SK-N-SH (cell line): ENCODE measurements at regions not wholly inside any gene's neighbourhood (a gene's known extent, or its start where the extent isn't known, plus 50 kb on each side); places are given as distances from the start of the nearest gene placed in this dataset.

ENCODE experiments used
- CTCF ChIA-PET: fragments of 300-600, 350-600 bp; formaldehyde crosslinking; extraction: SDS; loops from one replicate; lab custom pipeline; 2021; lab: Yijun Ruan, JAX
- POLR2A ChIA-PET: fragments of 350-600 bp; sonication (Branson Sonifier 250); formaldehyde crosslinking; extraction: SDS; loops from one replicate; lab custom pipeline; 2020; ENCODE audit warnings: antibody characterized with exemption, inconsistent platforms; lab: Yijun Ruan, JAX
- DNase-seq: peaks from one replicate; pipeline ENCODE4 v3.0.0; 2012
- H2AFZ ChIP-seq: fragments of 200-600 bp; sonication (generic); 2 replicates; pipeline ENCODE4 v1.8.1; 2016; ENCODE audit warnings: antibody characterized with exemption, mild to moderate bottlenecking, low read depth
- H3F3A ChIP-seq: fragments of 200-600 bp; sonication (generic); replicated peaks from 2 replicates; pipeline ENCODE3; 2016; ENCODE audit warnings: antibody characterized with exemption, mild to moderate bottlenecking; ENCODE audit not compliant: insufficient read depth
- H3K27ac ChIP-seq, 2 experiments: fragments of 200-500 bp in 1 of 2; fragments of 200-600 bp in 1 of 2; sonication (Bioruptor generic) in 1 of 2; sonication (generic), shearing (Covaris generic) in 1 of 2; 2 replicates each; pipeline versions ENCODE4 v1.5.1 to v1.6.1; 2014 to 2016; ENCODE audit warnings: low read depth in 2 of 2, inconsistent platforms in 1 of 2, low read length in 1 of 2, mild to moderate bottlenecking in 1 of 2, mixed read lengths in 1 of 2
- H3K27me3 ChIP-seq: fragments of 200-600 bp; sonication (generic), shearing (Covaris generic); 2 replicates; pipeline ENCODE4 v1.6.1; 2016; ENCODE audit warnings: mixed run types; ENCODE audit not compliant: insufficient read depth
- H3K36me3 ChIP-seq, 2 experiments: fragments of 200-500 bp in 1 of 2; fragments of 200-600 bp in 1 of 2; sonication (Bioruptor generic) in 1 of 2; sonication (generic) in 1 of 2; replicated peaks in 1 of 2; 2 replicates each; pipeline versions ENCODE3 to v1.5.1; 2014 to 2016; ENCODE audit warnings: low read length in 1 of 2, mild to moderate bottlenecking in 1 of 2; ENCODE audit not compliant: insufficient read depth in 2 of 2, control insufficient read depth in 1 of 2
- H3K4me1 ChIP-seq, 2 experiments: fragments of 200-500 bp in 1 of 2; fragments of 200-600 bp in 1 of 2; sonication (Bioruptor generic) in 1 of 2; sonication (generic), shearing (Covaris generic) in 1 of 2; 2 replicates each; pipeline versions ENCODE4 v1.5.1 to v1.6.1; 2014 to 2016; ENCODE audit warnings: low read depth in 1 of 2, low read length in 1 of 2, mixed run types in 1 of 2; ENCODE audit not compliant: insufficient read depth in 2 of 2, control insufficient read depth in 1 of 2
- H3K4me2 ChIP-seq: fragments of 200-600 bp; sonication (generic), shearing (Covaris generic); 2 replicates; pipeline ENCODE4 v1.6.1; 2017; ENCODE audit warnings: mixed run types
- H3K4me3 ChIP-seq, 2 experiments: fragments of 200-500 bp in 1 of 2; fragments of 200-600 bp in 1 of 2; sonication (Bioruptor generic) in 1 of 2; sonication (generic), shearing (Covaris generic) in 1 of 2; 2 replicates each; pipeline versions ENCODE4 v1.5.1 to v1.8.1; 2014 to 2016; ENCODE audit warnings: low read depth in 2 of 2, inconsistent platforms in 1 of 2, low read length in 1 of 2, mild to moderate bottlenecking in 1 of 2, mixed read lengths in 1 of 2, moderate library complexity in 1 of 2
- H3K79me2 ChIP-seq: fragments of 200-600 bp; sonication (generic); 2 replicates; pipeline ENCODE4 v1.8.1; 2017; ENCODE audit warnings: mild to moderate bottlenecking; ENCODE audit not compliant: insufficient read depth
- H3K9ac ChIP-seq: fragments of 200-600 bp; sonication (generic); 2 replicates; pipeline ENCODE4 v1.6.1; 2017; ENCODE audit warnings: mixed run types
- H3K9me2 ChIP-seq: fragments of 200-600 bp; sonication (generic); 2 replicates; pipeline ENCODE4 v1.6.1; 2017; ENCODE audit warnings: mixed run types
- H3K9me3 ChIP-seq: fragments of 200-600 bp; sonication (generic); 2 replicates; pipeline ENCODE4 v1.6.1; 2017; ENCODE audit warnings: mixed run types, mild to moderate bottlenecking, moderate library complexity
- H4K20me1 ChIP-seq: fragments of 200-600 bp; sonication (generic); 2 replicates; pipeline ENCODE4 v1.6.1; 2017; ENCODE audit warnings: mild to moderate bottlenecking, mixed run types; ENCODE audit not compliant: insufficient read depth
- EZH2phosphoT487 ChIP-seq: fragments of 200-600 bp; sonication (generic); IDR thresholded peaks from 2 replicates; pipeline ENCODE4 v1.6.1; 2017; ENCODE audit warnings: low read depth, mixed run types, mild to moderate bottlenecking, antibody characterized with exemption, moderate library complexity, borderline replicate concordance
- FOXJ3 ChIP-seq: sonication (generic); formaldehyde crosslinking; IDR thresholded peaks from 2 replicates; pipeline ENCODE4 v1.5.1; 2020; ENCODE audit warnings: mild to moderate bottlenecking, missing genetic modification reagents
- FOXM1 ChIP-seq: IDR thresholded peaks from 2 replicates; pipeline ENCODE4 v1.4.0; 2012; ENCODE audit warnings: low read depth, mild to moderate bottlenecking
- GABPA ChIP-seq: IDR thresholded peaks from 2 replicates; pipeline ENCODE4 v1.4.0; 2012; ENCODE audit warnings: low read depth, mild to moderate bottlenecking
- GATA2 ChIP-seq: sonication (generic); formaldehyde crosslinking; IDR thresholded peaks from 2 replicates; pipeline ENCODE4 v1.5.0; 2020; ENCODE audit warnings: mild to moderate bottlenecking, missing genetic modification reagents
- IRF3 ChIP-seq: fragments of 150-350 bp; IDR thresholded peaks from 2 replicates; pipeline ENCODE4 v1.6.1; 2016; ENCODE audit warnings: mild to moderate bottlenecking, low read depth, low read length
- MAX ChIP-seq: IDR thresholded peaks from 2 replicates; pipeline ENCODE4 v1.4.0; 2012; ENCODE audit warnings: low read depth
- MXI1 ChIP-seq: IDR thresholded peaks from 2 replicates; pipeline ENCODE4 v1.6.1; 2012; ENCODE audit warnings: mild to moderate bottlenecking, low read depth, low read length, improper control_type of control experiment
- NFIC ChIP-seq: IDR thresholded peaks from 2 replicates; pipeline ENCODE4 v1.4.0; 2012; ENCODE audit warnings: borderline replicate concordance
- NRF1 ChIP-seq: IDR thresholded peaks from 2 replicates; pipeline ENCODE4 v1.6.1; 2012; ENCODE audit warnings: low read depth, mild to moderate bottlenecking, low read length
- POLR2AphosphoS5 ChIP-seq: IDR thresholded peaks from 2 replicates; pipeline ENCODE4 v1.6.1; 2012; ENCODE audit warnings: low read depth, low read length
- RAD21 ChIP-seq: IDR thresholded peaks from 2 replicates; pipeline ENCODE4 v1.6.1; 2012; ENCODE audit warnings: mild to moderate bottlenecking, low read length
- REST ChIP-seq: IDR thresholded peaks from 2 replicates; pipeline ENCODE4 v1.6.1; 2012; ENCODE audit warnings: mild to moderate bottlenecking, low read depth, low read length, moderate library complexity
- SMC3 ChIP-seq: IDR thresholded peaks from 2 replicates; pipeline ENCODE4 v1.6.1; 2012; ENCODE audit warnings: low read depth, low read length, improper control_type of control experiment
- TAF1 ChIP-seq: IDR thresholded peaks from 2 replicates; pipeline ENCODE4 v1.6.1; 2012; ENCODE audit warnings: low read depth, mild to moderate bottlenecking, low read length, moderate library complexity, borderline replicate concordance
- TCF12 ChIP-seq: IDR thresholded peaks from 2 replicates; pipeline ENCODE4 v1.4.0; 2012
- USF2 ChIP-seq: fragments of 150-350 bp; IDR thresholded peaks from 2 replicates; pipeline ENCODE4 v1.6.1; 2017; ENCODE audit warnings: antibody characterized with exemption, low read length, low read depth, borderline replicate concordance
- YY1 ChIP-seq: IDR thresholded peaks from 2 replicates; pipeline ENCODE4 v1.4.0; 2012; ENCODE audit warnings: low read depth, mild to moderate bottlenecking
- WGBS: methylation state at CpG from one replicate; pipeline ENCODE4 v1.1.6; 2017; ENCODE audit warnings: low lambda C conversion rate; 5-methylcytosine and 5-hydroxymethylcytosine counted together

- no peak overlapping the region for H3K4me3 ChIP-seq
- H3K36me3 ChIP-seq = no peaks in the 10 kb centered on the region
- H3K79me2 ChIP-seq = no peaks in the 10 kb centered on the region
- H3K9me2 ChIP-seq = no peaks in the 10 kb centered on the region
- H3K4me2 ChIP-seq = no peak overlapping the region
- no peak overlapping the region for H3K9ac ChIP-seq
- 3% methylated on average over 2 of the region's 2 CpGs for WGBS
- H3K27me3 ChIP-seq = no peaks in the 10 kb centered on the region
- H2AFZ ChIP-seq = no peak overlapping the region
- no peaks in the 10 kb centered on the region for H3K4me1 ChIP-seq
- ChIA-PET CTCF (no interaction called here), POLR2A (no interaction called here)
- DNase-seq = no peak
- H4K20me1 ChIP-seq = no peaks in the 10 kb centered on the region
- H3K27ac ChIP-seq = no peak overlapping the region
- TF ChIP-seq IRF3 = no peak
- no peak for TF ChIP-seq TCF12
- no peak for TF ChIP-seq RAD21
- TF ChIP-seq MAX = no peak
- no peak for TF ChIP-seq EZH2phosphoT487
- no peak for TF ChIP-seq MXI1
- no peak for TF ChIP-seq FOXM1
- no peak for TF ChIP-seq FOXJ3 (CRISPR knock-in tag)
- TF ChIP-seq TAF1 = no peak
- no peak for TF ChIP-seq USF2
- TF ChIP-seq, all 33 proteins: peak for 0
- Histone ChIP-seq H3F3A (no peaks in the 10 kb centered on the region), H3K9me3 (no peaks in the 10 kb centered on the region)
Measured at GRCh38 chr4:179447308-179447707, 2005.1 kb upstream of the AGA start.

GRCh38 chr4:179465131-179465797, 2023.0 kb upstream of the AGA start:
- no peak for DNase-seq
- no peaks in the 10 kb centered on the region for H3K27me3 ChIP-seq
- H3K9me3 ChIP-seq = no peaks in the 10 kb centered on the region
- peak overlapping the region; percentile 41; the same call in 1 of the 2 replicates for H2AFZ ChIP-seq
- TF ChIP-seq FOXM1 = no peak
- no peak for TF ChIP-seq YY1
- no peak for TF ChIP-seq REST
- TF ChIP-seq NFIC = no peak
- TF ChIP-seq SMC3 = no peak
- no peak for TF ChIP-seq FOXJ3 (CRISPR knock-in tag)
- TF ChIP-seq GABPA = no peak
- no peak for TF ChIP-seq TAF1
- no peak for TF ChIP-seq GATA2
- TF ChIP-seq USF2 = no peak
- TF ChIP-seq NRF1 = no peak
- no peak for TF ChIP-seq POLR2AphosphoS5
- H3K4me3 ChIP-seq = no peak overlapping the region
- no peaks in the 10 kb centered on the region for H3K36me3 ChIP-seq
- 0 out of 2 replicates have a peak, but pooled peaks cover 3% of the 10 kb centered on the region for H3K9me2 ChIP-seq
- H3K9ac ChIP-seq = no peak overlapping the region
- H3K4me2 ChIP-seq = no peak overlapping the region
- CTCF ChIA-PET = no interaction called here
- no peak overlapping the region for H3K27ac ChIP-seq
- H3K79me2 ChIP-seq = no peaks in the 10 kb centered on the region
- POLR2A ChIA-PET = no interaction called here
- H3K4me1 ChIP-seq = no peaks in the 10 kb centered on the region
- H3F3A ChIP-seq = no peaks in the 10 kb centered on the region
- H4K20me1 ChIP-seq = no peaks in the 10 kb centered on the region
- 17% methylated on average over 8 of the region's 8 CpGs for WGBS
